ENCODE measurements at regions not wholly inside any gene's neighbourhood (a gene's known extent, or its start where the extent isn't known, plus 50 kb on each side); places are given as distances from the start of the nearest gene placed in this dataset.

GRCh38 chr15:101578443-101578894 is 73.7 kb downstream of the TM2D3 start (continued):
- TF ChIP-seq ZBTB37 (CRISPR knock-in tag; IDR thresholded peaks at IDR 0.05) (no peak), MYC (CRISPR knock-in tag; IDR thresholded peaks at IDR 0.05; ENCODE audit: borderline replicate concordance) (peak; percentile 24; the same call in 1 of the 2 replicates), NR1H2 (CRISPR knock-in tag; IDR thresholded peaks at IDR 0.05; ENCODE audit: borderline replicate concordance, low read depth) (no peak), TFDP2 (CRISPR knock-in tag; IDR thresholded peaks at IDR 0.05) (no peak), KDM6A (CRISPR knock-in tag; IDR thresholded peaks at IDR 0.05; ENCODE audit: low read depth) (no peak), ZNF883 (CRISPR knock-in tag; IDR thresholded peaks at IDR 0.05; ENCODE audit: not compliant biosample characterization) (no peak), SAP130 (CRISPR knock-in tag; IDR thresholded peaks at IDR 0.05; ENCODE audit: low read depth) (no peak; the same call in 1 of the 2 replicates), NFE2 (CRISPR knock-in tag; IDR thresholded peaks at IDR 0.05) (no peak), TGIF2 (CRISPR knock-in tag; IDR thresholded peaks at IDR 0.05) (no peak), YEATS2 (CRISPR knock-in tag; IDR thresholded peaks at IDR 0.05; ENCODE audit: borderline replicate concordance) (no peak), ZBTB10 (CRISPR knock-in tag; IDR thresholded peaks at IDR 0.05; ENCODE audit: borderline replicate concordance) (no peak), PATZ1 (CRISPR knock-in tag; IDR thresholded peaks at IDR 0.05) (no peak), ZNF225 (CRISPR knock-in tag; IDR thresholded peaks at IDR 0.05) (peak; percentile 9; the same call in 1 of the 2 replicates), HNF1A (IDR thresholded peaks at IDR 0.05; ENCODE audit: low read depth) (no peak), HNF1A (CRISPR knock-in tag; IDR thresholded peaks at IDR 0.05; ENCODE audit: borderline replicate concordance) (no peak), ZNF777 (CRISPR knock-in tag; IDR thresholded peaks at IDR 0.05) (no peak)
